ENCODE measurements at regions not wholly inside any gene's neighbourhood (a gene's known extent, or its start where the extent isn't known, plus 50 kb on each side); places are given as distances from the start of the nearest gene placed in this dataset.

- no peak for DNase-seq
Measured at GRCh38 chr20:22652681-22653588, 68.6 kb upstream of the FOXA2 start.

DNA sequence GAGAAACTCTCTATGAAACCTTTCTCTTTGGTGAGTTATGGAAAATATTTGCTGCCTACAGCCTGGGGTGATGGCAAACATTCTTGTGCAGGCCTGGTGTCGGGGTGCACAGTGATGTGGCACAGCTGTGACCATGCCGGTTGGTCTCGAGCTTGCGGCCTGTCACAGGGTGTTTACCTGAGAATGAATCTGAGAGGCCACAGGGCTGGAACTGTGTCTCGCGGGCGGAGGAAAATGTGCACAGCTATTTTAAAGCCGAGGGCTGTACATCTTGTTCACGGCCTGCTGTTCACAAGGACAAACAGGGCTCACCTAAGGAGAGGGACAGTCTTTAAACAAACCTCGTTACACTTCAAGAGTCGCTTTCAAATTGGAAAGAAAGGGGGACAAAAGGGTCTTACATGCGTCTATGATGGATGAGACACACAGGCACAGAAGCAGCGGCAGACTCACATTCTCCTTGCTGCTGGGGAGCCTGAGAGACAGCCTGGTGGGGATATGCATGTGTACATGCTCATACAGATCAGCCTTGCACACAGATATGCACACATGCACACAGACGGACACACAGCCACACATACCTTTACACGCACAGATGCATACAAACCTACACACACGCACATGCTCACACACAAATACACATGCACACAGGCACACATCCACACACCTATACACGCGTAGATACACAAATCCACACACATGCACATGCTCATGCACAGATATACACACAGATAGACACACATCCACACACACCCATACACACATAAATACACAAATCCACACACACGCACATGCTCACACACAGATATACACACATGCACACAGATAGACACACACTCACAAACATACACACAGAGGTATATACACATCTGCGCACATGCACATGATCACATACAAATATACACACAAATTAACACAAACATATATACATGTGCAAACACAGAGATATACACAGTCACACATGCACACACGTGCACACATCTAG is 69.6 kb upstream of the FOXA2 start:
- no peak for DNase-seq

DNA sequence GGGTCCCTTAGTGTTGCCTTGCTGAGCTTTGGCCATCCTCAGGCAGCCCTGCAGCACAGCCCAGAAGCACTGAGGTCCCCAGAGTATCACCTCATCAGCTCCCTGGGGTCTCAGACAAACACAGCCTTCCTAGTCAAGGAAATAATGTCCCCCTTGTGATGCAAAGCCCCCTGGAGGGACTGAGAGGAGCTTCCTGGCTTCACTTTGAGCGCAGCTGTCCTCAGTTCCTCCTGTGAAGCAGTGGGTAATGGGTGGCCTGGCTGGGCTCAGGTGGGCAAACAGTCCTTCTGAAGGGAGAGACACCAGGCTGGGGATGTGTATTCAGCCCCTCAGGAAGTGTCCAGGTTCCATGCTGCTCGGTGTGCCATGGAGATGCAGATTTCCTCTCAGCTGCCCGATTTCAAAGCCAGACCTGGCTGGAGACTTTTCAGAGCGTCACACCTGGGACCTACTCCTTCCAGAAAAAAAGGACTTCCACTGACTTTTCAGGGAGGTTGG is 79.2 kb upstream of the FOXA2 start:
- DNase-seq: no peak

DNA sequence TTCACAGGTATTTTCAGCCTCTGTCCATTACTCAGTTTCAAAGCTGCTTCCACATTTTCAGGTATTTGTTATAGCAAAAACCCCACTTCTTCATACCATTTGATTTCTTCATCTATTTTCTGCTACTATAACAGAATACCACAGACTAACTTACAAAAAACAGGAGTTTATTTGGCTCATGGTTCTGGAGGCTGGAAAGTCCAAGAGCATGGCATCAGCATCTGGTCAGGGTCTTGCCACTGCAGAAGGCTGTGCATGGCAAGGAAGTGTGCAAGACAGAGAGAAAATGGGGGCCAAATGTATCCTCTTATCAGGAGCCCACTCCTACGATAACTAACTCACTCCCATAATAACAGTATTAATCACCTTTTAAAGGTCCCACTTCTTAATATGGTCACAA is 82.8 kb upstream of the FOXA2 start:
- no peak for DNase-seq

GRCh38 chr20:22672191-22672590 is 87.8 kb upstream of the FOXA2 start:
- no peak for DNase-seq

GRCh38 chr20:22673467-22673866 is 89.1 kb upstream of the FOXA2 start:
- no peak for DNase-seq

GRCh38 chr20:22675341-22675740 is 91.0 kb upstream of the FOXA2 start:
- no peak for DNase-seq

DNA sequence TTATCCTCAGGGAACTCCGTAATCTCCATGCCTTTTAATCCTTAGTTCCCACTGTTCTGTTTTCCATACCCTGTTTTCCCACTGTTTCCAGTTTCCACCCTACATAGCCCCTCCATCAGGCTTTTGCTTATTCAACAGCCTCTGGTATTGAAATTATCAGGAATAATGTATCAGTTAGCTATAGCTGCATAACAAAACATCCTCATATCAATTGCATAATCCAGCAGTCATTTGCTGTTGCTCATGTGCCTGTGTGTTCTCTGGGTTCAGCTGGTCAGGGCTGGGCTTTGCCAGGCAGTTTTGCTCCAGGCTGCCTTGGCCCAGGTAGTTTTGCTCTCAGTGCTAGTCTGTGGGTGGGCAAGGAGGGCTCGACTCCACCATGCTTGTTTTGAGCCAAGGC is 94.3 kb upstream of the FOXA2 start:
- no peak for DNase-seq

- DNase-seq: no peak
Measured at GRCh38 chr20:22679197-22679596, 94.8 kb upstream of the FOXA2 start.

DNA sequence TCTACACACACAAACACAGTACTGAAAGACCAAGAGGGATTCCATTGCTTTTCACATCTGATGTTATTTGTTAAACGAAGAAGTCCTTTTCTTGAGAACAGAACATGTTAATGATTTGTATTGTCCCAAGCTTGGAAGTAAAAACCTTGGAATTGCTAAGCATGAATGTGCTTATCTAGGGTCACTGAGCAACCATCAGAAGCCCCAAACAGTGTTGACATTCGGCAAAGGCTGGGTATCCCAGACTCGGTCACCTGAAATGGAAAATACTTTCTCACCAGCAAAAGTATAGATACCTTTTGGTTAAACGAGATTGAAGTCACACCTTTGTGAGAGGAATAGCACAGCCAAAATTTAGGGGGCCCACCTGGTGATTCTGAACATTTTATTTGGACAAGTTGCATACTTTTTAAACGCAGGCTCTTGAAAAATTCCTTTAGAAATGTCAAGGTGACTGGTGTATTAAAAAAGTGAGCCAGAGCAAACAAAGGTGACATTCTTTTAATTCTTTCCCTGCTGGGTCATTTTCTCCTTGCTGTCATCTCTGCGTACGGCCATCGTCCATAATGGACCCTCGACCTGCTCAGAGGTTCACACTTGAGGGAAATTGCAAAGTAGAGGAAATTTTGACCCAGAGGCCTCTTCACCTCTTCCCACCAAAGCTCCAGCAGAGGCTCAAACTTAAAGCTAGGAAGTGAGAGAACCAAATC is 95.8 kb upstream of the FOXA2 start:
- DNase-seq: no peak

DNA sequence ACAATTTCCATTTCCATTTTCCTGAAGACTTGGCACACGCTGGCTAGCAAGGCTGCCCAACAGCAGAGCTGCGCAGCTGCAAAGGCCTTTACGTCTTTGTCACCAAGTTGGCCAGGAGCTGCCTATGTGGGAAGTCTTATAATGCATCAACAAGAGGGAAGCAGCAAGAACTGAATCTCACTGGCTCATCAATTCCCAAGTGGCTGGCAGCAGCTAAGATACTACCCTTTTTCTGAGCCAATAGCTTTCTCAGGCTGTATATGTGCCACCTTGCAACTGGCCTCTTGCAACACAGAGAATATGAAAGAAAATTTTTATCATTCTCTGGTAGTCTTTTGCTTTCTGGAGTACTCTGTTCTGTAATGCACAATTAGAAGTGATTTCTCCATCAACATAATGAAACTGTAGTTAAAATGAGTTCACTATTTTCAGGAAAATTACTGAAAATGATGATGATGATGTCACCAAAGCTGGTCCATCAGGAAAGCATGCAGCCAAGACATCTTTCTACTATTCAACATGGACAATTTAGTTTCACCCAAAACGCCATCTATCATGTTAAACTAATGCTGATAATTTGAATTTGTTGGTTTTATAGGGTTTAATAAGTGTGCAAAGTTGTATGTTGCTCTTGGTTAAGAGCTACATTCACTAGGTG is 97.3 kb upstream of the FOXA2 start:
- DNase-seq: no peak

DNA sequence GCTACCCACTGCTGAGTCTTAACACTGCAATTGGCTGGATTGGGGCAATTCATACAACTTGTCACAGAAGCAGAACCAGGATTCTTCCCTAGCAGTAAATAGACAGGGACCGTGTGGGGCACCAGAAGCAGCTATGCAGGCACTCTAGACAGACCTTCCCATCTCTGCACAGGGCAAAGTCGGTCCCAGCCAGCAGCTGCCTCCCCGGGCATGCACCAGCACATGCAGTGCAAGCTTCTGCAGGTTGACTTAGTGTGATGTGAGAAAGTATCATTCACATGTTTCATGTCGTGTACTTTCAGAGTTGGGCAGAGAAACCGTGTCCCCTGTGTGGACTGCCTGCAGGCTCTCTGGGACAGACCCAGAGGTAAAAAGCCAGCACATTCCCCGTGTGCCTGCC is 98.0 kb upstream of the FOXA2 start:
- DNase-seq: no peak

DNA sequence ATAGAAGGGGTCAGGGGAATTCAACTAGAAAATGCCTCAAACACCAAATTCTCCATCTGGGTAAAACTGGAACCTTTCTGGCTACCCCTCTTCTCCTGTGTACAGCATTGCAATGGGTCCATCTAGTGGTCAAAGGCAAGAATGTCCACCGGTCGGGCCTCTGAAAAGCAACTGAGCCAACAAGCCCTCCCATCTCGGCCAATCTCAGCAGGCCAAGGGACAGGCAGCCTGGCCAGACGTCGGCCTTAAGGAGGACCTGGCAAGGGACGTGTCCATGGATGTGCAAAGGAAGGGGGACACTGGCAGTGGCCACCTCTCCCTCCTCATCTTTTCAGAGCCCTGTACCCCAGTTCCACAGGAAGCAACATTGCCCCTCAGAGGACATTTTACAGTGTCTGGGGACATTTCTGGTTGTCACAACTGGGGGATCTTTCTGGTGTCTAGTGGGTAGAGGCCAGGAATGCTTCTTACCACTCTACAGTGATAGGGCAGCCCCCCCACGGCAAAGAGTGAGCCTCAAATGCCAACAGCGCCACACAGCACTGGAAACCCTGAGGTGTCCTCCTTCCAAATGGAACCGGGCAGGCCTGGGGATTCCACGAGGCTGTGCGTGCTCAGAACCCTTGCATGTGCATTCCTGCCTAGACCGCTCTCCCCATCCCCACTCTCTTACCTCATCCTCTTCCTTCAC is 99.8 kb upstream of the FOXA2 start:
- peak in 10 of 14 donors; percentile 6 to 51 (median 22) for DNase-seq

DNA sequence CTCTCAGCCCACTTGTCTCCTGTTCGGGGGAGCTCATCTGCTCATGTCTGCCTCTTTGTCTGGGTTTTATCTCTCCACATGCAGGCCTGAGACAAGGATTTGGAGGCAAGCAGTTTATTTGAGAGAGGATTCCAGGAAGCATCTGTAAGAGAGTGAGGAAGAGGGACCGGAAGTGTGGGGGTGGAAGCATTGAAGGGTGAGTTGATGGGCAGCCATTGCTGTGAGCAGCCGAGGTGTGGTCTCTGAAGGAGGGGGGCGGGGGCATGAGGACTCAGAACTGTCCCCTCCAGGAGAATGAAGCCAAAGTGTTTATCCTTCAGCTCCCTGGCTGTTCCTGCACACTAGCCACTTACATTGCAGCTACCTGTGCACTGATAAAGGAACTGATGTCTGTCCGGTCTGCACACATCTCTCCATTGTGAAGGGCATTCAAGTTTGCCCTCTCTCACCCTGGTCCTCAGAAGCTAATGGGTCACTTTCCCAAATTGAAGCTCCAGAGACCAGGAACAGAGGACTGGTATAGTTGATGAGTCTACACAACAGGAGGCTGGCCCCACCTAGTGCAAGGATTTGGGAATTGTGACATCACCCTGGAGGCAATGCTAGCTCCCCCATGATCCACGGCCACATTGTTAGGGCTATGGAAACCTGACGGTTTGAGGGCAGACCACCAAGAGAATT is 100.5 kb upstream of the FOXA2 start:
- DNase-seq: no peak

GRCh38 chr20:22686097-22686496 is 101.7 kb upstream of the FOXA2 start:
- peak in 8 of 14 donors; percentile 1 to 45 (median 22) for DNase-seq

DNA sequence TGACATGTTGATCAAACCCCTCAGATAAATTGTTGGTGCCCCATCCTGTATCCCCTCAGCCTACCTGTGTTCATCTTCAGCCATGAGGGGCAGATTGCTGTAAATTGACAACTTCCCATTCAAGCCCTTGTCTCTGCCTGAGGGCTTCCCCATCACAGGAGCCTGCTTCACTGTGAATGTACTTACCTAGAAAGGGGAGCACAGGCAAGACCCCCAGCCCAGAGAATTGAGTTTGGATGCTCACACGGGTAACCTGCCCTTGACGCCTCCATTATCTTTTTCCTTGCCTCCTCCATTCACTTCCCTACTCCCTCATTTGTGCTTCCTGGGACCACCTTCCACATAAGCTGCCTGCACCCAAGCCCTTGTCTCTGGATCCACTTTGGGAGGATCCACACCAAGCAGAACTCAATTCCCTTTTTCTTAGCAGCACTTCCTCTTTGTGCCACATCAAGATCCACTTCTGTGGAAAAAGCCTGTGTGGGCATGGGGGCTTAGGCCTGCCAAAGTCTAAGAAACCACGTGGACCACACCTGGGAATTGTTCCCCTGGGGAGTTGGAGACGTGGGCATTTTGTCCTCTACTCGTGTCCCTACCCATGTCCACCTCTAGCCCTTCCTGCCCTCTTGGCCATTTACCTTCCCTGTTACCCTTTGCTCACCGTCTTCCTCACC is 103.4 kb upstream of the FOXA2 start:
- no peak for DNase-seq

DNA sequence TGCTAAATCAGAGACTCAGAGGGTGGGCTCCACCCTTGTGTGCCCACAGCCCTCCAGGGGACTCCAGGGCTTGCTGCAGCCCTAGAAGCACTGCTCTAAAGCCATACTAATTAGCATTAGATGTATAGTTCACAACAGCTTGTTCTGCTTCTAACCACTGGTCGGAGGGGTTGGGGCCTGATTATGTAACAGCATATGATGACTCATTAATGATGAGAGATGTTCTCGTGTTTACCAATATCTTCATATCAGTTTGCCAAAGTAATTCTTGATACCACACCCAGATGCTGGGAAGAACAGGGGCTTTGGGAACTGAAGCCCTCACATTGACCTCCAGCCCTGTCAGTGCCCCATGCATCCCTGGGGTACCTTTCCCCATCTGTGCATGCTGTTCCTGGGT is 104.1 kb upstream of the FOXA2 start:
- DNase-seq: no peak

GRCh38 chr20:22689266-22689665 is 104.9 kb upstream of the FOXA2 start:
- no peak for DNase-seq

DNA sequence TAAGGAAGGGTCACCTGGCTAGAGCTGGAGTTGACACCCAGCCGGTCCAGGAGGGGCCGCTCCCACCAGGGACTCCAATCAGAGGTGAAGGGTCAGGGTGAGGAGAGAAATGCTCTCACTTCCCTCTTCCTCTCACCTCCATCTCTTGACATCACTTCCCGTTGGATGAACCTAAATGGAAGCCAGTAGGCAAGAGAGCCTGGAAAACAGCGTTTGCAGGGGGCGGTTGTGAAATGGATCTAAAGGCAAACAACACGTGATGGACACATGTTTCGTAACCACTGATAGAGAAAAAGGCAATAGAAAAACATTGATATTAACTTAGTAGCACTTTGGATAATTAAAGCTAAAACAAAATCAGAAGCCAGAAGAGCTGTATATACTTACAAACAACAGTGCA is 105.6 kb upstream of the FOXA2 start:
- no peak for DNase-seq

- no peak for DNase-seq
Measured at GRCh38 chr20:22690616-22691179, 106.3 kb upstream of the FOXA2 start.

Data from C1 segment of cervical spinal cord (tissue), 14 donors.